WERI-Rb-1 (cell line): ENCODE measurements at regions not wholly inside any gene's neighbourhood (a gene's known extent, or its start where the extent isn't known, plus 50 kb on each side); places are given as distances from the start of the nearest gene placed in this dataset.

Experiments used
- DNase-seq: peaks from one replicate; pipeline ENCODE4 v3.0.0-alpha.2; 2020
- H3K27ac ChIP-seq: fragments of 250-450 bp; sonication (Bioruptor Pico); 2 replicates; pipeline ENCODE4 v1.5.1; 2020; ENCODE audit warnings: mild to moderate bottlenecking, moderate library complexity
- H3K27me3 ChIP-seq: fragments of 250-450 bp; sonication (Bioruptor Pico); 2 replicates; pipeline ENCODE4 v1.5.1; 2021; ENCODE audit warnings: mild to moderate bottlenecking, low read depth, moderate library complexity; ENCODE audit not compliant: insufficient read depth, severe bottlenecking
- H3K36me3 ChIP-seq: fragments of 250-450 bp; sonication (Bioruptor Pico); 2 replicates; pipeline ENCODE4 v1.5.1; 2020; ENCODE audit warnings: mild to moderate bottlenecking, moderate library complexity
- H3K4me3 ChIP-seq: 2 replicates; pipeline ENCODE4 v1.5.1; 2011; ENCODE audit warnings: low read depth, mild to moderate bottlenecking, control low read depth, low read length
- H3K9me3 ChIP-seq: fragments of 250-450 bp; sonication (Bioruptor Pico); 2 replicates; pipeline ENCODE4 v1.5.1; 2021; ENCODE audit warnings: mild to moderate bottlenecking, moderate library complexity; ENCODE audit not compliant: severe bottlenecking
- CTCF ChIP-seq: IDR thresholded peaks from 2 replicates; pipeline ENCODE4 v1.5.1; 2011; ENCODE audit warnings: low read depth, mild to moderate bottlenecking, control low read depth, inconsistent platforms, low read length

DNA sequence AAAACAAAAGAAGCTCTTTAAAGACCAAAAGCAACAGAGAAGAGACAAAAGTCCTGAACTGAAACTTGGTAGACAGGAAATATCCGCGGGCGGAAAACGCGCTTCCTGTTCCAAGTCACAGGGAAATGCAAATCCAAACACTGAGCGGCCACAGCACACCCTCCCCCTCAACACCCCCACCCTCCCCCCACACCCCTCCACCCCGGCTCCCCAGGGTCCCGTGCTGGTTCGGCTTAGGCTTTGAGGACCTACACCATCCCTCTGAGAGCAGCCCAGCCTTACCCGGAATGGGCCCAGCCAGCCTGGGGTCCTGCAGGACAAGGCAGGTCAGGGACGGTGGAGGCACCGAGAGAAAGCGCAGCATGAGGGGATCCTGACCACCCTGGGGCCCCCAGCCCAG is 160.4 kb downstream of the BRD1 start:
- Histone ChIP-seq H3K36me3 (no peaks in the 10 kb centered on the region), H3K27me3 (peaks cover 11% of the 10 kb centered on the region), H3K4me3 (no peak overlapping the region), H3K9me3 (peaks cover 7% of the 10 kb centered on the region), H3K27ac (no peak overlapping the region)
- no peak for DNase-seq
- TF ChIP-seq CTCF = no peak

GRCh38 chr22:49666146-49666809 is 161.4 kb downstream of the BRD1 start:
- H3K27ac ChIP-seq = no peak overlapping the region
- peaks cover 7% of the 10 kb centered on the region for H3K9me3 ChIP-seq
- TF ChIP-seq CTCF = no peak
- no peak for DNase-seq
- H3K36me3 ChIP-seq = no peaks in the 10 kb centered on the region
- no peak overlapping the region for H3K4me3 ChIP-seq
- peaks cover 3% of the 10 kb centered on the region for H3K27me3 ChIP-seq

- Histone ChIP-seq H3K27me3 (no peaks in the 10 kb centered on the region), H3K27ac (no peak overlapping the region), H3K9me3 (peaks cover 7% of the 10 kb centered on the region), H3K4me3 (no peak overlapping the region), H3K36me3 (no peaks in the 10 kb centered on the region)
- DNase-seq = no peak
- no peak for TF ChIP-seq CTCF
These were observed 162.8 kb downstream of the BRD1 start for GRCh38 chr22:49664891-49665290.

DNA sequence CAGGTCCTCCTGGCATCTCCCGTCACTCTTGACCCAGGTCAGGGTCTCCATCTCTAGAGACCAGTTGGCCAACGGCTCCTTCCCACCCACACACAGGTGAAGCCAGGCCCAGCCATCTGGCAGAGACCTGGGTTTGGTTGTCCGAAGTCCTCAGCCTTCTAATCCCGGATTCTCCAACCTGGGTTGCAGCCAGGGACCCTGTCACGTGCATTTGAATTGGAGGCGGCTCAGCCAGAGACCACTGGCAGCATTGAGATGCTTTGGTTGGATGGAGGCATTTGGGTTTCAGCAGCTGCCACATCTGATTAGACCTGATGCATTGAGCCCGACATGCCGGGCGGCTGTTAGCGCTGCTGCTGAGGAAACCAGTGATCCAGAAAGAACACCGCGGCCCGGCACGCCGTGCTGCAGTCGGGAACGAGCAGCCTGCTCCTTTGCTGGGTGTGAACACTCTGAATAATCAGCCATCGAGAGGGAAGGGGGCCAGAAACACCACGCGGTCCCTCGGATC is 163.2 kb downstream of the BRD1 start:
- peak; percentile 21 for DNase-seq
- TF ChIP-seq CTCF = no peak
- Histone ChIP-seq H3K9me3 (peaks cover 6% of the 10 kb centered on the region), H3K27me3 (no peaks in the 10 kb centered on the region), H3K4me3 (no peak overlapping the region), H3K36me3 (no peaks in the 10 kb centered on the region), H3K27ac (no peak overlapping the region)

DNA sequence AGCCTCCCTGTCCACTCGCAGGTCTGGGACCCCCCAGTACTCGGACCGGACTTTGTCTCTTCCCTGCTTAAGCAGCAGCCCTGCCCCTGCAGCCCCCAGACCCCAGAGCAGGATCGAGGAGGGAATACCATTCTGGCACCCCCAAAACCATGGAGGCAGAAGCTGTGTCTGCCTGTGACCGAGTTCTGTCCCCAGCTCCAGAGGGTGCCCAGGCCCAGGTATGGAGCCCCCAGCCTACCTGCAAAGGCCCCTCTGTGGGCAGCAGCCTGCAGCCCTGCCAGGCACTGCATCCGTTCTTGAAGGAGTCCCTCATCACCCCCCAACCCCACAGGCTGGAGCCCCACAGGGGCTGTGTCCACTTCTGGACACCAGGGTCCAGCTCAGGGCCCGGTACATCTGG is 163.8 kb downstream of the BRD1 start:
- peaks cover under 1% of the 10 kb centered on the region for H3K9me3 ChIP-seq
- DNase-seq = no peak
- no peaks in the 10 kb centered on the region for H3K27me3 ChIP-seq
- no peak overlapping the region for H3K4me3 ChIP-seq
- no peak overlapping the region for H3K27ac ChIP-seq
- no peaks in the 10 kb centered on the region for H3K36me3 ChIP-seq
- TF ChIP-seq CTCF = no peak

DNA sequence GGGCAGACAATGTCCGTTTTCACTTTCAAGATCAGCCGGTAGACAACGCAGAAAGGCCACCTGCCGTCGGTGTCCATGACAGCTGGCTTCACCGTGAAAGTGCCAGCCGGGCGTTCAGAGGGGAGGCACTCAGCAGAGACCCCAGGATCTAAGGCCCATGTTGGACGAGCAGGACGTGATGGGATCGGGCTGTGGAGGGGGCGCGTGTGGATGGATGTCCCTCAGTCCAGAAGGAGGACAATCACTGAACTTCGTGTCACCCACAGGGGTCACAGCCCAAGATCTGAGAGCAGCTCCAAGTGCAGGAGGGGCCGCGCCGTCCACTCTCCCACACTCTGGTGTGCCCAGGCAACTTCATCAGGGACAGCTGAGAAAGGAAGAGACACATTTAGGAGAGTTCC is 164.4 kb downstream of the BRD1 start:
- Histone ChIP-seq H3K27ac (no peak overlapping the region), H3K4me3 (no peak overlapping the region), H3K9me3 (no peaks in the 10 kb centered on the region), H3K27me3 (no peaks in the 10 kb centered on the region), H3K36me3 (no peaks in the 10 kb centered on the region)
- no peak for DNase-seq
- no peak for TF ChIP-seq CTCF
